ENCODE measurements at regions not wholly inside any gene's neighbourhood (a gene's known extent, or its start where the extent isn't known, plus 50 kb on each side); places are given as distances from the start of the nearest gene placed in this dataset.

DNA sequence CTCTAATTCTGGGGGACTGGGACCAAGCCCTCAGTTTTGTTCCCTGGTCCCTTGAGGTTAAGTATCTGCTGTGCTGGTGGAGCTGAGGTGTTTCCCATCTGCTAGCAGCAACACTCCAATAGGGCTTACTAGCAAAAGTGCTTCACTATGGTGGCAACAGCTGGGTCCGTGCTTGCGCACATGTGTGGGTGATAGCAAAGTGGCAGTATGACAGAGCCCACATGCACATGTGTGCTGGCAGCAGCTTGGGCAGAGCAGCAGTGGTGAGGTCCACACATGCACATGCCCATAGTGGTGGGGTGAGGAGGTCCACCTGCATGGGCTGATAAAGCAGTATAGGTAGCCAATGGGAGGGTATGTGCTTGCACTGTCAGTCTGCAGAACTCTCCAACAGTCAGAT is 1723.7 kb downstream of the SUCLG1 start:
- no peaks in the 10 kb centered on the region for H3K27me3 ChIP-seq
- H3K36me3 ChIP-seq = no peaks in the 10 kb centered on the region
- ATAC-seq (peak in 1 of 4 donors; percentile 22), DNase-seq (no peak)
- no peak overlapping the region for H3K27ac ChIP-seq
- 81 to 98% (median 96%) methylated on average over 2 of the region's 2 CpGs; no CpG with 5 or more reads in 1 of the 4 donors for WGBS, 4 donors
- TF ChIP-seq CTCF (IDR thresholded peaks at IDR 0.05) (no peak), POLR2A (IDR thresholded peaks at IDR 0.05) (no peak)
- intact Hi-C loops (cut with DNase I) = no loop called here
- H3K9me3 ChIP-seq = no peaks in the 10 kb centered on the region
- H3K4me3 ChIP-seq = no peak overlapping the region
- no peaks in the 10 kb centered on the region for H3K4me1 ChIP-seq

- TF ChIP-seq CTCF (IDR thresholded peaks at IDR 0.05) (no peak), POLR2A (IDR thresholded peaks at IDR 0.05) (no peak)
- no peak overlapping the region for H3K27ac ChIP-seq
- no peaks in the 10 kb centered on the region for H3K27me3 ChIP-seq
- no peak for DNase-seq
- 68 to 86% (median 81%) methylated on average over 4 of the region's 4 CpGs for WGBS, 4 donors
- H3K4me1 ChIP-seq = no peaks in the 10 kb centered on the region
- H3K9me3 ChIP-seq = no peaks in the 10 kb centered on the region
- intact Hi-C loops (cut with DNase I) = no loop called here
- no peaks in the 10 kb centered on the region for H3K36me3 ChIP-seq
- ATAC-seq = no peak
- no peak overlapping the region for H3K4me3 ChIP-seq
Measured at GRCh38 chr2:82731824-82732223, 1727.3 kb downstream of the SUCLG1 start.

GRCh38 chr2:82730811-82731210 is 1728.3 kb downstream of the SUCLG1 start:
- no peaks in the 10 kb centered on the region for H3K4me1 ChIP-seq
- no peak overlapping the region for H3K27ac ChIP-seq
- H3K36me3 ChIP-seq = no peaks in the 10 kb centered on the region
- H3K4me3 ChIP-seq = no peak overlapping the region
- DNase-seq (no peak), ATAC-seq (no peak)
- no peaks in the 10 kb centered on the region for H3K27me3 ChIP-seq
- intact Hi-C loops (cut with DNase I) = no loop called here
- no peaks in the 10 kb centered on the region for H3K9me3 ChIP-seq
- TF ChIP-seq CTCF (IDR thresholded peaks at IDR 0.05) = no peak
- no peak for TF ChIP-seq POLR2A (IDR thresholded peaks at IDR 0.05)
- WGBS, 4 donors = 94 to 98% (median 96%) methylated on average over 1 of the region's 1 CpG

- no peak for DNase-seq
- no peaks in the 10 kb centered on the region for H3K27me3 ChIP-seq
- no peak for TF ChIP-seq POLR2A (IDR thresholded peaks at IDR 0.05)
- TF ChIP-seq CTCF (IDR thresholded peaks at IDR 0.05) = no peak
- WGBS, 4 donors = 95 to 97% (median 96%) methylated on average over 2 of the region's 2 CpGs
- intact Hi-C loops (cut with DNase I) = no loop called here
- no peak for ATAC-seq
- no peak overlapping the region for H3K27ac ChIP-seq
- H3K36me3 ChIP-seq = no peaks in the 10 kb centered on the region
- H3K9me3 ChIP-seq = no peaks in the 10 kb centered on the region
- H3K4me3 ChIP-seq = no peak overlapping the region
- H3K4me1 ChIP-seq = no peaks in the 10 kb centered on the region
Measured at GRCh38 chr2:82728090-82728489, 1731.0 kb downstream of the SUCLG1 start.

Data from heart left ventricle (tissue), 16 donors.